Stimulated activated CD4-positive, alpha-beta T cell treated with anti-CD3 and anti-CD28 coated beads, Interleukin-15, amount 100 ng/mL, for 24 hours (primary cell): ENCODE measurements at regions not wholly inside any gene's neighbourhood (a gene's known extent, or its start where the extent isn't known, plus 50 kb on each side); places are given as distances from the start of the nearest gene placed in this dataset.
"Not testable (repeated sequence)": the region's sequence is repeated elsewhere in the genome, so short reads cannot be mapped to it uniquely, and the experiment has no call there.

Source experiments
- DNase-seq: peaks from one replicate; pipeline ENCODE4 v3.0.0-alpha.2; 2020

- DNase-seq = no peak
Measured at GRCh38 chr3:66552846-66553245, 52.0 kb upstream of the LRIG1 start.

GRCh38 chr3:66553441-66554113 is 52.8 kb upstream of the LRIG1 start:
- no peak for DNase-seq

GRCh38 chr3:66554178-66554577 is 53.4 kb upstream of the LRIG1 start:
- DNase-seq = no peak

- DNase-seq = no peak
Measured at GRCh38 chr3:66555214-66555844, 54.5 kb upstream of the LRIG1 start.

GRCh38 chr3:66557170-66557569 is 56.3 kb upstream of the LRIG1 start:
- DNase-seq = no peak

- DNase-seq = not testable (repeated sequence)
Measured at GRCh38 chr3:66559924-66560323, 59.1 kb upstream of the LRIG1 start.

GRCh38 chr3:66561367-66561766 is 60.5 kb upstream of the LRIG1 start:
- no peak for DNase-seq

GRCh38 chr3:66565301-66565700 is 64.5 kb upstream of the LRIG1 start:
- no peak for DNase-seq

GRCh38 chr3:66567077-66567476 is 66.3 kb upstream of the LRIG1 start:
- DNase-seq = no peak

GRCh38 chr3:66572090-66572675 is 71.4 kb upstream of the LRIG1 start:
- no peak for DNase-seq

- DNase-seq = peak; percentile 24
Measured at GRCh38 chr3:66572938-66573710, 72.3 kb upstream of the LRIG1 start.

GRCh38 chr3:66574091-66574490 is 73.3 kb upstream of the LRIG1 start:
- DNase-seq = no peak

GRCh38 chr3:66577426-66578203 is 76.8 kb upstream of the LRIG1 start:
- no peak for DNase-seq

- no peak for DNase-seq
Measured at GRCh38 chr3:66581256-66581655, 80.4 kb upstream of the LRIG1 start.

- peak; percentile 38 for DNase-seq
Measured at GRCh38 chr3:66582721-66583423, 82.0 kb upstream of the LRIG1 start.

GRCh38 chr3:66583424-66584040 is 82.7 kb upstream of the LRIG1 start:
- DNase-seq = no peak

- DNase-seq = no peak
Measured at GRCh38 chr3:66585520-66586095, 84.8 kb upstream of the LRIG1 start.

- DNase-seq = no peak
Measured at GRCh38 chr3:66586853-66587252, 86.0 kb upstream of the LRIG1 start.

GRCh38 chr3:66588340-66588847 is 87.6 kb upstream of the LRIG1 start:
- no peak for DNase-seq

GRCh38 chr3:66592016-66592761 is 91.4 kb upstream of the LRIG1 start:
- no peak for DNase-seq
